B cell (primary cell): ENCODE measurements at regions not wholly inside any gene's neighbourhood (a gene's known extent, or its start where the extent isn't known, plus 50 kb on each side); places are given as distances from the start of the nearest gene placed in this dataset.

Source experiments
- ATAC-seq: fragments of 200-7000 bp; cut with Tn5 transposase; one replicate; pipeline ENCODE4 v1.10.0; 2021; ENCODE audit warnings: low read depth, mild to moderate bottlenecking, moderate number of reproducible peaks, moderate library complexity
- CTCF ChIA-PET: fragments of 350-600 bp; sonication (Branson Sonifier 250); formaldehyde crosslinking; loops from one replicate; lab custom pipeline; 2021; ENCODE audit warnings: antibody characterized with exemption, inconsistent platforms; lab: Charles Lee
- POLR2A ChIA-PET: fragments of 350-600 bp; sonication (Branson Sonifier 250); formaldehyde crosslinking; loops from one replicate; lab custom pipeline; 2021; ENCODE audit warnings: antibody characterized with exemption; lab: Charles Lee
- DNase-seq: peaks from one replicate; pipeline ENCODE4 v3.0.0; 2013
- H2AFZ ChIP-seq: 2 replicates; pipeline ENCODE4 v1.6.1; 2012; ENCODE audit warnings: mild to moderate bottlenecking, low read depth, low read length; ENCODE audit not compliant: insufficient read depth, poor library complexity, severe bottlenecking
- H3K27ac ChIP-seq, 2 donors: 1 replicate in 1 of 2; 2 replicates in 1 of 2; pipeline ENCODE4 v1.5.1; 2012 to 2013; ENCODE audit warnings: low read length in 2 of 2, mild to moderate bottlenecking in 2 of 2, moderate library complexity in 1 of 2
- H3K27me3 ChIP-seq, 4 experiments: fragments of 200-600 bp in 1 of 4; sonication (generic) in 1 of 4; replicated peaks in 1 of 4; 1 replicate in 2 of 4; 2 replicates in 2 of 4; pipeline versions ENCODE4 v1.6.1 to v1.7.0; 2013 to 2016; ENCODE audit warnings: low read length in 3 of 4, mild to moderate bottlenecking in 2 of 4, mixed read lengths in 1 of 4, moderate library complexity in 1 of 4; ENCODE audit not compliant: insufficient read depth in 4 of 4, control insufficient read depth in 3 of 4; ENCODE audit errors: control extremely low read depth in 1 of 4
- H3K36me3 ChIP-seq, 2 experiments: replicated peaks in 1 of 2; 1 replicate in 1 of 2; 2 replicates in 1 of 2; pipeline versions ENCODE4 v1.6.1 to v1.7.1; 2013; ENCODE audit warnings: low read length in 1 of 2; ENCODE audit not compliant: insufficient read depth in 2 of 2, control insufficient read depth in 1 of 2; ENCODE audit errors: control extremely low read depth in 1 of 2, extremely low read depth in 1 of 2
- H3K4me1 ChIP-seq, 2 donors: fragments of 200-600 bp in 1 of 2; sonication (generic) in 1 of 2; 1 replicate in 1 of 2; 2 replicates in 1 of 2; pipeline versions ENCODE4 v1.5.1 to v1.6.1; 2013 to 2017; ENCODE audit warnings: low read length in 2 of 2; ENCODE audit not compliant: control insufficient read depth in 2 of 2, insufficient read depth in 2 of 2
- H3K4me2 ChIP-seq: replicated peaks from 2 replicates; pipeline ENCODE3; 2012; ENCODE audit warnings: mild to moderate bottlenecking, low read depth, low read length; ENCODE audit not compliant: poor library complexity, severe bottlenecking
- H3K4me3 ChIP-seq, 5 experiments: fragments of 200-600 bp in 1 of 5; sonication (generic) in 1 of 5; 1 replicate in 3 of 5; 2 replicates in 2 of 5; pipeline versions ENCODE4 v1.5.1 to v1.7.0; 2011 to 2016; ENCODE audit warnings: low read length in 4 of 5, mild to moderate bottlenecking in 4 of 5, low read depth in 2 of 5, control low read depth in 1 of 5, moderate library complexity in 1 of 5; ENCODE audit not compliant: insufficient read depth in 1 of 5; ENCODE audit errors: control extremely low read depth in 1 of 5, extremely low read depth in 1 of 5
- H3K79me2 ChIP-seq: fragments of 200-600 bp; sonication (generic); one replicate; pipeline ENCODE4 v1.6.0; 2016; ENCODE audit warnings: low read length; ENCODE audit not compliant: control insufficient read depth, insufficient read depth
- H3K9ac ChIP-seq: fragments of 200-600 bp; sonication (generic); 2 replicates; pipeline ENCODE4 v1.6.1; 2017; ENCODE audit warnings: mild to moderate bottlenecking, low read length, moderate library complexity
- H3K9me3 ChIP-seq, 3 donors: one replicate each; pipeline versions ENCODE4 v1.6.1 to v1.7.1; 2013; ENCODE audit warnings: low read length in 2 of 3; ENCODE audit not compliant: control insufficient read depth in 2 of 3, insufficient read depth in 1 of 3; ENCODE audit errors: control extremely low read depth in 1 of 3
- H4K20me1 ChIP-seq: 2 replicates; pipeline ENCODE4 v1.6.0; 2012; ENCODE audit warnings: mild to moderate bottlenecking, low read length; ENCODE audit not compliant: insufficient read depth, control insufficient read depth, poor library complexity, severe bottlenecking
- H3K27ac Mint-ChIP-seq: one replicate; pipeline ENCODE4 v1.8.0; 2021; ENCODE audit warnings: mixed read lengths
- H3K27me3 Mint-ChIP-seq: one replicate; pipeline ENCODE4 v1.8.0; 2021; ENCODE audit warnings: mixed read lengths
- H3K4me1 Mint-ChIP-seq: one replicate; pipeline ENCODE4 v1.8.0; 2021; ENCODE audit warnings: mixed read lengths
- H3K4me3 Mint-ChIP-seq: one replicate; pipeline ENCODE4 v1.8.0; 2021; ENCODE audit warnings: mixed read lengths
- H3K9me3 Mint-ChIP-seq: one replicate; pipeline ENCODE4 v1.8.0; 2022; ENCODE audit warnings: mixed read lengths; ENCODE audit not compliant: insufficient read depth
- EZH2 ChIP-seq: IDR thresholded peaks from 2 replicates; pipeline ENCODE4 v1.6.1; 2012; ENCODE audit warnings: borderline replicate concordance, low read depth, mild to moderate bottlenecking, moderate library complexity, low read length; ENCODE audit not compliant: insufficient read depth, poor library complexity, severe bottlenecking
- WGBS: methylation state at CpG from one replicate; pipeline ENCODE4 v1.1.5; 2013; ENCODE audit warnings: missing lambda C conversion rate; ENCODE audit not compliant: insufficient coverage; 5-methylcytosine and 5-hydroxymethylcytosine counted together
- intact Hi-C: fragments of 100-400 bp; cut with micrococcal nuclease; formaldehyde crosslinking; loops from one replicate; pipeline ENCODE4 v1.10.0; 2022
- TF ChIP-seq, protein P1 (sequence below): fragments of 200-600 bp; IDR thresholded peaks from one replicate; pipeline ENCODE4 v1.8.0; 2022; ENCODE audit warnings: antibody characterized with exemption, mild to moderate bottlenecking

DNA sequence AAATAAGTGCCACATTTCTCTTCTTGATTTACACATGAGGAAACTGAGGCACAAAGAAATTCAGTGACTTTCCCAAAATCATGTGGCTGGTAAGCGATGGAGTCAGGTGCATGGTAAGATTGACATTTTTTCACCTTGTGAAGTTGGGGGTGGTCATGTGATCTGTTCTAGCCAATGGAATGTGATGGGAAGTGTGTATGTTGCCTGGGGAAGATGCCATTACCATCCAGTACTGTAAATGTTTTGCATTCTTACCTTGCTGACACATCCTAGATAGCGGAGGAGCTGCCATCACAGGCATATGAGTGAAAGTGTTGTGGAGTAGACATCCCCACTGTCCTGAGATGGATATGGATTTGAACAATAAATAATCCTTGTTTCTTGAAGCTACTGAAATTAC lies 499.6 kb upstream of the SULF2 start:
- ChIA-PET POLR2A (no interaction called here), CTCF (no interaction called here)
- Histone ChIP-seq H3K4me1 (no peaks in the 10 kb centered on the region), H3K27ac (no peak overlapping the region), H2AFZ (no peak overlapping the region), H3K4me2 (no peak overlapping the region), H3K9ac (no peak overlapping the region), H3K79me2 (no peaks in the 10 kb centered on the region), H4K20me1 (no peaks in the 10 kb centered on the region), H3K36me3 (no peaks in the 10 kb centered on the region), H3K4me3 (no peak overlapping the region), H3K27me3 (peaks cover 0 to 2% (median under 1%) of the 10 kb centered on the region in 4 experiments), H3K9me3 (peaks cover 0 to 8% (median 0%) of the 10 kb centered on the region in 3 donors)
- H3K27ac Mint-ChIP-seq: no peak overlapping the region
- H3K4me1 Mint-ChIP-seq: no peaks in the 10 kb centered on the region
- peaks cover 27% of the 10 kb centered on the region for H3K27me3 Mint-ChIP-seq
- TF ChIP-seq EZH2: no peak
- TF ChIP-seq, protein P1, sequence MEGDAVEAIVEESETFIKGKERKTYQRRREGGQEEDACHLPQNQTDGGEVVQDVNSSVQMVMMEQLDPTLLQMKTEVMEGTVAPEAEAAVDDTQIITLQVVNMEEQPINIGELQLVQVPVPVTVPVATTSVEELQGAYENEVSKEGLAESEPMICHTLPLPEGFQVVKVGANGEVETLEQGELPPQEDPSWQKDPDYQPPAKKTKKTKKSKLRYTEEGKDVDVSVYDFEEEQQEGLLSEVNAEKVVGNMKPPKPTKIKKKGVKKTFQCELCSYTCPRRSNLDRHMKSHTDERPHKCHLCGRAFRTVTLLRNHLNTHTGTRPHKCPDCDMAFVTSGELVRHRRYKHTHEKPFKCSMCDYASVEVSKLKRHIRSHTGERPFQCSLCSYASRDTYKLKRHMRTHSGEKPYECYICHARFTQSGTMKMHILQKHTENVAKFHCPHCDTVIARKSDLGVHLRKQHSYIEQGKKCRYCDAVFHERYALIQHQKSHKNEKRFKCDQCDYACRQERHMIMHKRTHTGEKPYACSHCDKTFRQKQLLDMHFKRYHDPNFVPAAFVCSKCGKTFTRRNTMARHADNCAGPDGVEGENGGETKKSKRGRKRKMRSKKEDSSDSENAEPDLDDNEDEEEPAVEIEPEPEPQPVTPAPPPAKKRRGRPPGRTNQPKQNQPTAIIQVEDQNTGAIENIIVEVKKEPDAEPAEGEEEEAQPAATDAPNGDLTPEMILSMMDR: no peak
- intact Hi-C loops: no loop called here
- DNase-seq: no peak
- no peaks in the 10 kb centered on the region for H3K9me3 Mint-ChIP-seq
- no peak overlapping the region for H3K4me3 Mint-ChIP-seq
- 100% methylated on average over 1 of the region's 2 CpGs for WGBS
- no peak for ATAC-seq

DNA sequence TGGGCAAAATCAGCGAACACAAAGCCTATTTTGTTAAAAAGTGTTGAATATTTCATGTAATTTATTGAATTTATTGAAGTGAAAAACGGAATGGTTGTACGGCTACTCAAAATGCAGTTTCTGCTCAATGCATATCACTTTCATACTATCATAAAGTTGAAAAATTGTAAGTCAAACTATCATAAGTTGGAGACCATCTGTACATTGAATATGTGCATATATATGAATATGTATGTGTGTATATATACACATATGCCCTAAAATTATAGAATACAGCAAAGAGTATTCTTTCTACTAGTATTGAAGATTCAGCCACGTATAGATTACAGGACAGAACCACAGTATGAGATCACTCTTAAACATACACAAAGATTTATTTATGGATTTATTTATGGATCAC lies 499.0 kb upstream of the SULF2 start:
- no peak overlapping the region for H3K27ac Mint-ChIP-seq
- Histone ChIP-seq H3K79me2 (no peaks in the 10 kb centered on the region), H3K36me3 (no peaks in the 10 kb centered on the region), H3K27me3 (peaks cover 0 to 2% (median under 1%) of the 10 kb centered on the region in 4 experiments), H3K27ac (no peak overlapping the region), H3K4me2 (no peak overlapping the region), H3K4me1 (no peaks in the 10 kb centered on the region), H2AFZ (no peak overlapping the region), H3K9ac (no peak overlapping the region), H4K20me1 (no peaks in the 10 kb centered on the region), H3K9me3 (peaks cover 0 to 8% (median 0%) of the 10 kb centered on the region in 3 donors), H3K4me3 (no peak overlapping the region)
- no peaks in the 10 kb centered on the region for H3K4me1 Mint-ChIP-seq
- CTCF ChIA-PET: no interaction called here
- intact Hi-C loops: no loop called here
- TF ChIP-seq, protein P1: no peak
- no peak for TF ChIP-seq EZH2
- ATAC-seq (no peak), DNase-seq (no peak)
- H3K27me3 Mint-ChIP-seq: peaks cover 27% of the 10 kb centered on the region
- no CpG with 5 or more reads among the region's 4 CpGs for WGBS
- POLR2A ChIA-PET: no interaction called here
- H3K4me3 Mint-ChIP-seq: no peak overlapping the region
- H3K9me3 Mint-ChIP-seq: no peaks in the 10 kb centered on the region
